GM18507 (cell line): ENCODE measurements at regions not wholly inside any gene's neighbourhood (a gene's known extent, or its start where the extent isn't known, plus 50 kb on each side); places are given as distances from the start of the nearest gene placed in this dataset.

Experiments
- DNase-seq: peaks from one replicate; pipeline ENCODE4 v3.0.0; 2011; ENCODE audit warnings: low read depth; ENCODE audit not compliant: insufficient read length; ENCODE audit errors: extremely low spot score
- FAIRE-seq: peaks from 2 replicates; lab custom pipeline; 2011; peaks lifted over from hg19 to GRCh38; lab: Jason Lieb, UNC

- no peak for FAIRE-seq
Measured at GRCh38 chr15:36263666-36264065, 315.8 kb upstream of the CDIN1 start.

DNA sequence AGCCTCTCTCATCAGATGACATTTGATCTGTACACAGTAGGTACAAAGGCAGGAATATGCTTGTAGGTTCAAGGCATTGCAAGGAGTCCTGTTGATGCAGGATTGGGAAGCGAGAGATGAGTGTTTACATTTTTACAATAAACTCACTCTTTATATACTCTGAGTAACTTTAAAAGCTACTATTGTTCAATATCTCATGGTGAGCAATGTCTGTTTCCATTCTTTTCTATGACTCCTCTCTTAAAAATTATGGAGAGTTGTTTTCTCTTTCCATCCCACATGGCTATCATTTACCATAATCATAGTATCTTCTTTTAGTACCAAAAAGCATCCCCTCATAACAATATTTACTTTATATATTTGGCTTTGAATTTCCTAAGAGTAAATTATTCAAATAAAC is 314.0 kb upstream of the CDIN1 start:
- no peak for FAIRE-seq
- no peak for DNase-seq

More at GRCh38 chr15:36263666-36264065, 315.8 kb upstream of the CDIN1 start:
- DNase-seq: no peak

GRCh38 chr15:36271048-36271447 is 308.4 kb upstream of the CDIN1 start:
- DNase-seq: no peak
- FAIRE-seq: no peak

DNA sequence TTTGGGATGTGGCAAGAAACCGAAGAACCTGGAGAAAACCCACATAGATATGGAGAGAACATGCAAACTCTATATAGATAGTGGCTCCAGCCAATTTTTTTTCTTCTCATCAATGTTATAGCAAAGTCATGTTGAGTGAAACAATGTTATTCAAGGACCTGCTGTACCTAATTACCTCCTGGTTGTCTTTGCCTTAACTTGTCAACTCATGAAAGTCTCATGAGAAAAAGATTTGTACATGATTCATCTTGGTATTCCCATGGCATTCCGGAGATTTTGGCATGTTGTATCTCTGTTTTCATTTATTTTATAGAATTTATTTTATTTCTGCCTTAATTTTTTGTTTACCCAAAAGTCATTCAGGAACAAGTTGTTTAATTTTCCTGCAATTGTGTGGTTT is 303.8 kb upstream of the CDIN1 start:
- DNase-seq: no peak
- FAIRE-seq: no peak

- no peak for FAIRE-seq
- no peak for DNase-seq
Measured at GRCh38 chr15:36278219-36278618, 301.2 kb upstream of the CDIN1 start.

GRCh38 chr15:36282821-36283220 is 296.6 kb upstream of the CDIN1 start:
- FAIRE-seq (no peak), DNase-seq (no peak)

GRCh38 chr15:36284911-36285310 is 294.5 kb upstream of the CDIN1 start:
- FAIRE-seq: no peak
- DNase-seq: no peak

DNA sequence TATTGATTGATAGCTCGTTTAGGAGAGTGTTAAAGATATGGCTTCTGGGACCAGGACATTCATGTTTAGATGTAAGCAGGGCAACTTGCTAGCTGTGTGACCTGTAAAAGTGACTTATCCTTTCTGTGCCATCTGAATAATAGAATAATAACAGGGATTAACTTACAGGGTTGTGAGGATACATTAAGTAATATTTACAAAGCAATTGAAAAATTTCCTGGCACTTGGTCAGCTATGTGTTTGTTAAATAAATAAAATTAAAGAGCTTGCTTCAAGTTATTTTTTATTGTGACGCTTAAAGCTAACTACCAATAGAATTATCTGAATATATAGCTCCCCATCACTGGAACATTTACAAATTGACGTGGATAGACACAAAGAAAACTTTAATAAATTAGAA is 287.9 kb upstream of the CDIN1 start:
- DNase-seq: no peak
- FAIRE-seq: no peak

DNA sequence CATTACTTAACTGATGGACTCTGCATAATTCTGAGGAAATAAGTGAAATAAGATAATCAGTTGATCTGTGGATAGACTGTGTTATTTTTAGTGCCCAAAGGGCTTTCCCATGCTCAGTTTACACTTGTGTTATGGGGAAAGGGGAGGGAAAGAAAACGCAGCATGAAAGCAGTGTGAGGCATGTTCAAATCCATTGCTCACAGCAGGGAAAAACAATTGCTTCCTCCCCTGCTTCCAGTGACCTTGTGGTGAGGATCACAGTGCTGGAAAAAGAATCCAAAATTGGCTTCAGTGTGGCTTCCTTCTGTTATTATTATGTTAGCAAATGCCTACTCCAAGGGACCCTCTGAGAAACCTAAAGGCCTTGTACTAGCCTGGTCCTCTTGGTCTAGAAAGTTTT is 285.1 kb upstream of the CDIN1 start:
- FAIRE-seq (no peak), DNase-seq (no peak)

GRCh38 chr15:36301947-36302346 is 277.5 kb upstream of the CDIN1 start:
- FAIRE-seq: no peak

GRCh38 chr15:36313021-36313420 is 266.4 kb upstream of the CDIN1 start:
- FAIRE-seq (no peak), DNase-seq (no peak)

More at GRCh38 chr15:36301947-36302346, 277.5 kb upstream of the CDIN1 start:
- DNase-seq: no peak

- no peak for FAIRE-seq
Measured at GRCh38 chr15:36313736-36314280, 265.6 kb upstream of the CDIN1 start.

DNA sequence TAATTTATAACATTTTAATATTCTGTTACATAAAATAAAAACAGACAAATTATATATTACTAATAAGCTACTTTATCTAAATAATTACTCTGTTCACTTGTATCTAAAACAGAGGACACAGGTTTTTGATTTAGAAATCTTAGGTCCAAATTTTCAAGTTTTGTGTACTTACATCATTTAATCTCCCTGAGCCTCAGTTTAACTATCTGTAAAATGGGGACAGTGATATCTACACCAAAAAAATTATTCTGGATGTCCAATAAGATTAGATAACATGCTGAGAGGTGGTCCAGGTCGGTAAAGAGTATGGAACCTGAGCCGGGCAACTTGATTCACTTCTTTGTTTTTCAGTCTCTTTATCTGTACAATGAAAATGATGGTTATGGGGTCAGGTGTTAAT is 263.8 kb upstream of the CDIN1 start:
- FAIRE-seq (no peak), DNase-seq (no peak)

More at GRCh38 chr15:36313736-36314280, 265.6 kb upstream of the CDIN1 start:
- DNase-seq: no peak

DNA sequence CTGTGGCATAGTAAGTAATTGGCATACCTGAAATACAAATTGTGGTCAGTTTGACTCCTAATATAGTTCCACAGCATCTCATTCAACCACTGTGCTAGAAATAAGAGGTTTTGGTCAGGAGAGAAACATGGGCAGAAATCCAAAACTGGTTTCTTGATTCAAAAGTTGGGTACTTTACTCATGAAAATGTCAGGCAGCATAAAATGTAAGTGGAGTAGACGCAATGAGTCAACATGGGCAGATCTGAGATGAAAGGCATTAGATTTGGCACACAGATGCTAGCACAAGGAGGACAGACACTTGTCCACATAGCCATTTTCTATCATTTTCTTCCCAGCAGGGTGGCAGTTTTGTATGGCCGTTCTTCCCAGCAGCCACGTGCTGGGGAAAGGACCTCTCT is 255.8 kb upstream of the CDIN1 start:
- no peak for FAIRE-seq
- DNase-seq: no peak

DNA sequence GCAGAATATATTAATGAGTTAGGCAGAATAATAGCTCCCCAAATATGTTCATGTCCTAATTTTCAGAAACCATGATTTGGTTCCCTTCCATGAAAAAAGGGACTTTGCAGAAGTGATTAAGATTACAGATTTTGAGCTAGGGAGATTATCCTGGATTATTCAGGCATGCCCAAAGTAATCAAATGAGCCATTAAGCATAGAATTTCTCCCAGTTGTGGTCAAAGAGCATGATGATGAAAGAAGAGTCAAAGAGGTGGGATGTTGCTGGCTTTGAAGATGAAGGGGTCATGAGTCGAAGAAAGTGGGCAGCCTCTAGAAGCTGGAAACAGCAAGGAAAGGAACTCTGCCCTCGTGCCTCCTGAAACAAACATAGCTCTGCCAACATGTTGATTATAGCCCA is 254.2 kb upstream of the CDIN1 start:
- no peak for FAIRE-seq

GRCh38 chr15:36329592-36329991 is 249.8 kb upstream of the CDIN1 start:
- no peak for DNase-seq
- FAIRE-seq: no peak

More for the DNA sequence above, 254.2 kb upstream of the CDIN1 start:
- no peak for DNase-seq

DNA sequence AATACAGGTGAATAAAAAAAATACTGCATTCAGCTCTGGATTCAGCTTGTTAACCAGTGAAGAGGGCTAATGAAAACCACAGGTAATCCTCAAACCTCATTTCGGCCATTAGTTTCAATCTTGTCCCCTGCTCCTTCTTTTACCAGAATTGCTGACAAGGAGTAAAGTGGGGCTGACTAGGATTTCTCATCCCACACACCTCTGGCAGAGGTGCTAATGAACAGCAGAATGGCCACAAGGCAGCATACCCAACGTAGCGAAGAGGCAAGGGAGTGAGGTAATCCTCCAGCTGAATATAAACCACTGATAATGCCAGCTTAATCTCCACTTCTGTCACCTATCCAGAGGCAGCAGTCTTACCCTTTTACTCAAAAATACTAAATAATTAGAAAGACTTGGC is 248.8 kb upstream of the CDIN1 start:
- DNase-seq (no peak), FAIRE-seq (no peak)

GRCh38 chr15:36331531-36332275 is 247.7 kb upstream of the CDIN1 start:
- FAIRE-seq: no peak
- DNase-seq: no peak

- FAIRE-seq: no peak
Measured at GRCh38 chr15:36332301-36332700, 247.1 kb upstream of the CDIN1 start.

GRCh38 chr15:36332896-36333295 is 246.5 kb upstream of the CDIN1 start:
- no peak for FAIRE-seq

More at GRCh38 chr15:36332301-36332700, 247.1 kb upstream of the CDIN1 start:
- DNase-seq: no peak

DNA sequence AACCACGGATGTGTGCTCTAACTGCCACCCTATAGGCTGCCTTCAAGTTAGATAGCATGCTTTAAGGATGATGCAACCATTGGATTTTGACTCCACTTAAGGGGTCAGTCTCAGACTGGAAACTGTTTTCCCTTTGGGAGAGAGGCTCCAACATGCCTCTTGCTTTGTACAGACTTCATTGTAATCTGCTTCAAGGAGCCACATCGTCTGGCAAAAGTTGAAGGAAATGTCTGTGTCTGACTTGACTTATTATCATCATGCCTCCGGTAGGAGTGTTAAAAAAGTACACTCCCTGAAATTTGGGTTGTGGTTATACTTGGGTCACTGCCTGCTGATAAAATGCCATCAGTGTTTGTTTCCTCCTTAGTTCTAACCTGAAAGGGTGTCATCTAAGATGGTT is 245.4 kb upstream of the CDIN1 start:
- DNase-seq (no peak), FAIRE-seq (no peak)

More at GRCh38 chr15:36332896-36333295, 246.5 kb upstream of the CDIN1 start:
- DNase-seq: no peak
